IMR-90 (cell line): ENCODE measurements at regions not wholly inside any gene's neighbourhood (a gene's known extent, or its start where the extent isn't known, plus 50 kb on each side); places are given as distances from the start of the nearest gene placed in this dataset.

Experiments
- ATAC-seq: fragments of 200-7000 bp; cut with Tn5 transposase; 2 replicates; pipeline ENCODE4 v1.9.1; 2020; ENCODE audit warnings: low read depth, mild to moderate bottlenecking, moderate library complexity
- BruUV-seq: library from RNA; stranded (reverse); fragments of 400-500 nt; replicated peaks from 2 replicates; lab custom pipeline; 2021; lab: Mats Ljungman, UMichigan
- CTCF ChIA-PET: fragments of 300-600 bp; formaldehyde crosslinking; extraction: SDS; loops from one replicate; lab custom pipeline; 2021; ENCODE audit warnings: antibody characterized with exemption; lab: Yijun Ruan, JAX
- POLR2A ChIA-PET: fragments of 300-600 bp; sonication (Branson Sonifier 250); formaldehyde crosslinking; loops from one replicate; lab custom pipeline; 2022; ENCODE audit warnings: antibody characterized with exemption; ENCODE audit not compliant: unreplicated experiment; lab: Charles Lee
- DNase-seq: peaks from one replicate; pipeline ENCODE4 v3.0.0; 2013
- H2AFZ ChIP-seq: replicated peaks from 2 replicates; pipeline ENCODE3; 2013; ENCODE audit warnings: low read length, mild to moderate bottlenecking; ENCODE audit not compliant: poor library complexity
- H2AK5ac ChIP-seq: 2 replicates; pipeline ENCODE4 v1.6.1; 2013; ENCODE audit warnings: low read depth, low read length, inconsistent platforms
- H2AK9ac ChIP-seq: replicated peaks from 2 replicates; pipeline ENCODE3; 2013; ENCODE audit warnings: mild to moderate bottlenecking, low read depth, low read length, moderate library complexity; ENCODE audit not compliant: poor library complexity
- H2BK120ac ChIP-seq: 2 replicates; pipeline ENCODE4 v1.6.1; 2013; ENCODE audit warnings: low read depth, low read length, inconsistent platforms
- H2BK15ac ChIP-seq: 3 replicates; pipeline ENCODE4 v1.6.1; 2013; ENCODE audit warnings: low read depth, low read length, inconsistent platforms
- H2BK20ac ChIP-seq: 2 replicates; pipeline ENCODE4 v1.6.1; 2013; ENCODE audit warnings: low read depth, mild to moderate bottlenecking, inconsistent platforms, low read length, moderate library complexity
- H2BK5ac ChIP-seq: 2 replicates; pipeline ENCODE4 v1.6.1; 2013; ENCODE audit warnings: mild to moderate bottlenecking, low read depth, low read length, inconsistent platforms; ENCODE audit not compliant: poor library complexity, severe bottlenecking
- H3K14ac ChIP-seq: replicated peaks from 2 replicates; pipeline ENCODE4 v1.6.1; 2013; ENCODE audit warnings: low read depth, low read length, inconsistent platforms
- H3K18ac ChIP-seq: 2 replicates; pipeline ENCODE4 v1.6.1; 2013; ENCODE audit warnings: low read depth, low read length, control low read depth
- H3K23ac ChIP-seq: 2 replicates; pipeline ENCODE4 v1.6.1; 2013; ENCODE audit warnings: low read depth, low read length, inconsistent platforms
- H3K27ac ChIP-seq: 2 replicates; pipeline ENCODE4 v1.5.1; 2013; ENCODE audit warnings: mild to moderate bottlenecking, control low read depth, low read length; ENCODE audit not compliant: insufficient read depth
- H3K27me3 ChIP-seq: 2 replicates; pipeline ENCODE4 v1.6.1; 2013; ENCODE audit warnings: low read length; ENCODE audit not compliant: control insufficient read depth, insufficient read depth
- H3K36me3 ChIP-seq: 2 replicates; pipeline ENCODE4 v1.6.1; 2013; ENCODE audit warnings: low read length, mixed read lengths; ENCODE audit not compliant: control insufficient read depth, insufficient read depth
- H3K4ac ChIP-seq: 2 replicates; pipeline ENCODE4 v1.6.1; 2013; ENCODE audit warnings: low read depth, low read length, inconsistent platforms
- H3K4me1 ChIP-seq: 2 replicates; pipeline ENCODE4 v1.6.1; 2013; ENCODE audit warnings: low read length, mixed read lengths; ENCODE audit not compliant: control insufficient read depth, insufficient read depth
- H3K4me2 ChIP-seq: 2 replicates; pipeline ENCODE4 v1.6.1; 2013; ENCODE audit warnings: low read depth, mild to moderate bottlenecking, control low read depth, low read length, moderate library complexity
- H3K4me3 ChIP-seq: 2 replicates; pipeline ENCODE4 v1.5.1; 2013; ENCODE audit warnings: low read depth, mild to moderate bottlenecking, control low read depth, low read length, moderate library complexity; ENCODE audit not compliant: insufficient read depth
- H3K56ac ChIP-seq: 2 replicates; pipeline ENCODE4 v1.6.1; 2013; ENCODE audit warnings: low read length, inconsistent platforms; ENCODE audit not compliant: insufficient read depth; ENCODE audit errors: extremely low read depth
- H3K79me1 ChIP-seq, 2 experiments: 2 replicates each; pipeline ENCODE4 v1.6.1; 2013; ENCODE audit warnings: low read length in 2 of 2, inconsistent platforms in 1 of 2, low read depth in 1 of 2
- H3K9ac ChIP-seq: 2 replicates; pipeline ENCODE4 v1.6.1; 2013; ENCODE audit warnings: low read depth, low read length, control low read depth
- H3K9me1 ChIP-seq: 2 replicates; pipeline ENCODE4 v1.6.1; 2013; ENCODE audit warnings: low read length, inconsistent platforms; ENCODE audit not compliant: insufficient read depth
- H3K9me3 ChIP-seq: 2 replicates; pipeline ENCODE4 v1.6.1; 2013; ENCODE audit warnings: low read length; ENCODE audit not compliant: control insufficient read depth, insufficient read depth
- H4K20me1 ChIP-seq: 2 replicates; pipeline ENCODE4 v1.6.1; 2013; ENCODE audit warnings: low read length, inconsistent platforms; ENCODE audit not compliant: insufficient read depth
- H4K5ac ChIP-seq: 2 replicates; pipeline ENCODE4 v1.6.1; 2013; ENCODE audit warnings: mild to moderate bottlenecking, low read depth, low read length, control low read depth
- H4K8ac ChIP-seq, 2 experiments: 2 replicates each; pipeline ENCODE4 v1.6.1; 2013; ENCODE audit warnings: low read depth in 2 of 2, low read length in 2 of 2, control low read depth in 1 of 2, inconsistent platforms in 1 of 2
- H4K91ac ChIP-seq: 2 replicates; pipeline ENCODE4 v1.6.1; 2013; ENCODE audit warnings: low read depth, low read length, inconsistent platforms; ENCODE audit not compliant: insufficient read depth
- BHLHE40 ChIP-seq: fragments of 150-350 bp; IDR thresholded peaks from 2 replicates; pipeline ENCODE4 v1.6.1; 2016; ENCODE audit warnings: mild to moderate bottlenecking, low read depth, low read length
- CEBPB ChIP-seq: IDR thresholded peaks from 2 replicates; pipeline ENCODE4 v1.6.1; 2012; ENCODE audit warnings: low read depth, low read length, improper control_type of control experiment
- FOS ChIP-seq: fragments of 150-350 bp; IDR thresholded peaks from 2 replicates; pipeline ENCODE4 v1.6.1; 2016; ENCODE audit warnings: low read depth, low read length
- MAFK ChIP-seq: IDR thresholded peaks from 2 replicates; pipeline ENCODE4 v1.6.1; 2012; ENCODE audit warnings: low read depth, low read length, improper control_type of control experiment
- MAZ ChIP-seq: IDR thresholded peaks from 2 replicates; pipeline ENCODE4 v1.6.1; 2012; ENCODE audit warnings: low read depth, mild to moderate bottlenecking, low read length, improper control_type of control experiment, moderate library complexity, borderline replicate concordance
- MXI1 ChIP-seq: IDR thresholded peaks from 2 replicates; pipeline ENCODE4 v1.6.1; 2012; ENCODE audit warnings: low read depth, mild to moderate bottlenecking, low read length, moderate library complexity, borderline replicate concordance
- NFE2L2 ChIP-seq: fragments of 150-350 bp; IDR thresholded peaks from 2 replicates; pipeline ENCODE4 v1.6.1; 2016; ENCODE audit warnings: low read depth, mild to moderate bottlenecking, low read length
- RAD21 ChIP-seq: IDR thresholded peaks from 2 replicates; pipeline ENCODE4 v1.6.1; 2012; ENCODE audit warnings: low read length, improper control_type of control experiment
- RCOR1 ChIP-seq: IDR thresholded peaks from 2 replicates; pipeline ENCODE4 v1.6.1; 2012; ENCODE audit warnings: mild to moderate bottlenecking, low read length, improper control_type of control experiment; ENCODE audit not compliant: insufficient replicate concordance
- RFX5 ChIP-seq: IDR thresholded peaks from 2 replicates; pipeline ENCODE4 v1.8.0; 2012; ENCODE audit warnings: low read depth, mild to moderate bottlenecking, low read length, moderate library complexity
- SMC3 ChIP-seq: fragments of 150-350 bp; IDR thresholded peaks from 2 replicates; pipeline ENCODE4 v1.6.1; 2016; ENCODE audit warnings: low read depth, mild to moderate bottlenecking, antibody characterized with exemption, low read length, moderate library complexity
- WGBS, 2 experiments: methylation state at CpG; one replicate each; pipeline versions ENCODE4 v1.1.5 to v1.1.7; 2013; ENCODE audit warnings: missing lambda C conversion rate in 2 of 2; ENCODE audit not compliant: insufficient read length in 1 of 2; ENCODE audit errors: extremely low coverage in 2 of 2; 5-methylcytosine and 5-hydroxymethylcytosine counted together
- dilution Hi-C: fragments of 300-500 bp; cut with HindIII; formaldehyde crosslinking; loops from one replicate; pipeline ENCODE4 v1.14.3; 2018; ENCODE audit warnings: low sequenced_read_pairs; ENCODE audit not compliant: unreplicated experiment
- in situ Hi-C: fragments of 300-500 bp; cut with MboI; formaldehyde crosslinking; loops from 3 replicates; pipeline ENCODE4 v1.14.3; 2019; ENCODE audit warnings: low sequenced_read_pairs, inconsistent platforms, mixed read lengths
- intact Hi-C: fragments of 100-400 bp; cut with micrococcal nuclease; formaldehyde crosslinking; loops from 2 replicates; pipeline ENCODE4 v1.10.0; 2022
- TF ChIP-seq, protein P1 (sequence below): fragments of 150-350 bp; IDR thresholded peaks from 2 replicates; pipeline ENCODE4 v1.6.1; 2017; ENCODE audit warnings: mild to moderate bottlenecking, antibody characterized with exemption, low read length, low read depth
- TF ChIP-seq, protein P2 (sequence below): conservative IDR thresholded peaks from 2 replicates; pipeline ENCODE4 v1.5.1; 2012; ENCODE audit warnings: mild to moderate bottlenecking, low read depth, low read length, improper control_type of control experiment
- TF ChIP-seq, protein P3 (sequence below): fragments of 150-350 bp; IDR thresholded peaks from 2 replicates; pipeline ENCODE4 v1.6.1; 2016; ENCODE audit warnings: low read depth, mild to moderate bottlenecking, low read length, moderate library complexity, borderline replicate concordance

DNA sequence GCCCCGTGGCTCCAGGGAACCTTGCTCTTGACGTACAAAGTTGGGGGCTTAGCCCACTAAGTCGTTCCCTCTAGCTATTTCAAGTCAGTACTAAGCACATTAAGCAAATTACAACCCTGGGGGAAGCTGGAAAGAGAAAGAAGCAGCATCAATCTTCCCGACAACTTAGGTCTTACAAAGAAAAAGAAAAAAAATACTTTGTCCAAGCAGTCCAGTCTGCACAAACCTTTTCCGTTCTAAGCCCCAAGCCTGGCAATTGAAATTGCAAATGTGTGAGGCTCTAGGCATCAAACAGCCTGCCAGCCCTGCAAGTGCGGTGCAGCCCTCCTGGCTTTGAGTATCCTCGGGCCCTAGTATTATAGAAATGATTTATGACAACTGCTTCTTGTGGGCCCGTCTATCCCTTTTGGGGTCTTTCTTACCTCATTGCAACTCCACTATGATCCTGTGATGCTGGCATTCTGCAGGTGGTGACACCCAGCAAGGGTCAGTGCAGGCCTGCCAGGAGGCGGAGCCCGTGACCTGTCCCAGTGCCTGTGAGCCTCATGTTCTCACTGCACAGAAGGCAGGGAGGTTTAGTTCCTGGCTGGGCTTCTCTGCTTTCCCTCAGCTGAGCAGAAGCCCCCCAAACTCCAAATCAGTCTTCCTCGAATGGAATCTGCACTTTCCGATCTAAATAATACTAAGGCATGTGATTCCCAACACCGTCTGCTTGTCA is 232.3 kb upstream of the IRX2 start:
- ATAC-seq: no peak

More for the DNA sequence above, 232.3 kb upstream of the IRX2 start:
- H2BK5ac ChIP-seq: no peak overlapping the region
- no TSS peak for BruUV-seq
- H3K9ac ChIP-seq: no peak overlapping the region
- no peak overlapping the region for H4K8ac ChIP-seq
- in situ Hi-C loops (no loop called here), intact Hi-C loops (no loop called here), dilution Hi-C loops (no loop called here)
- no peak overlapping the region for H2BK20ac ChIP-seq
- no peak overlapping the region for H3K18ac ChIP-seq
- H3K79me1 ChIP-seq: no peaks in the 10 kb centered on the region
- no peak for DNase-seq
- whole genome bisulfite sequencing, 2 experiments: no CpG with 5 or more reads among the region's 13 CpGs
- no peaks in the 10 kb centered on the region for H3K27me3 ChIP-seq
- H4K5ac ChIP-seq: no peak overlapping the region
- H3K9me1 ChIP-seq: no peaks in the 10 kb centered on the region
- no peak overlapping the region for H3K56ac ChIP-seq
- H2AFZ ChIP-seq: no peak overlapping the region
- TF ChIP-seq MAZ (no peak), CEBPB (no peak), SMC3 (no peak), RAD21 (no peak), MAFK (no peak), RFX5 (no peak), FOS (no peak), BHLHE40 (no peak), RCOR1 (no peak), NFE2L2 (no peak), MXI1 (no peak)
- TF ChIP-seq, protein P1, sequence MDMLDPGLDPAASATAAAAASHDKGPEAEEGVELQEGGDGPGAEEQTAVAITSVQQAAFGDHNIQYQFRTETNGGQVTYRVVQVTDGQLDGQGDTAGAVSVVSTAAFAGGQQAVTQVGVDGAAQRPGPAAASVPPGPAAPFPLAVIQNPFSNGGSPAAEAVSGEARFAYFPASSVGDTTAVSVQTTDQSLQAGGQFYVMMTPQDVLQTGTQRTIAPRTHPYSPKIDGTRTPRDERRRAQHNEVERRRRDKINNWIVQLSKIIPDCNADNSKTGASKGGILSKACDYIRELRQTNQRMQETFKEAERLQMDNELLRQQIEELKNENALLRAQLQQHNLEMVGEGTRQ: no peak
- TF ChIP-seq, protein P2, sequence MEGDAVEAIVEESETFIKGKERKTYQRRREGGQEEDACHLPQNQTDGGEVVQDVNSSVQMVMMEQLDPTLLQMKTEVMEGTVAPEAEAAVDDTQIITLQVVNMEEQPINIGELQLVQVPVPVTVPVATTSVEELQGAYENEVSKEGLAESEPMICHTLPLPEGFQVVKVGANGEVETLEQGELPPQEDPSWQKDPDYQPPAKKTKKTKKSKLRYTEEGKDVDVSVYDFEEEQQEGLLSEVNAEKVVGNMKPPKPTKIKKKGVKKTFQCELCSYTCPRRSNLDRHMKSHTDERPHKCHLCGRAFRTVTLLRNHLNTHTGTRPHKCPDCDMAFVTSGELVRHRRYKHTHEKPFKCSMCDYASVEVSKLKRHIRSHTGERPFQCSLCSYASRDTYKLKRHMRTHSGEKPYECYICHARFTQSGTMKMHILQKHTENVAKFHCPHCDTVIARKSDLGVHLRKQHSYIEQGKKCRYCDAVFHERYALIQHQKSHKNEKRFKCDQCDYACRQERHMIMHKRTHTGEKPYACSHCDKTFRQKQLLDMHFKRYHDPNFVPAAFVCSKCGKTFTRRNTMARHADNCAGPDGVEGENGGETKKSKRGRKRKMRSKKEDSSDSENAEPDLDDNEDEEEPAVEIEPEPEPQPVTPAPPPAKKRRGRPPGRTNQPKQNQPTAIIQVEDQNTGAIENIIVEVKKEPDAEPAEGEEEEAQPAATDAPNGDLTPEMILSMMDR: no peak
- TF ChIP-seq, protein P3, sequence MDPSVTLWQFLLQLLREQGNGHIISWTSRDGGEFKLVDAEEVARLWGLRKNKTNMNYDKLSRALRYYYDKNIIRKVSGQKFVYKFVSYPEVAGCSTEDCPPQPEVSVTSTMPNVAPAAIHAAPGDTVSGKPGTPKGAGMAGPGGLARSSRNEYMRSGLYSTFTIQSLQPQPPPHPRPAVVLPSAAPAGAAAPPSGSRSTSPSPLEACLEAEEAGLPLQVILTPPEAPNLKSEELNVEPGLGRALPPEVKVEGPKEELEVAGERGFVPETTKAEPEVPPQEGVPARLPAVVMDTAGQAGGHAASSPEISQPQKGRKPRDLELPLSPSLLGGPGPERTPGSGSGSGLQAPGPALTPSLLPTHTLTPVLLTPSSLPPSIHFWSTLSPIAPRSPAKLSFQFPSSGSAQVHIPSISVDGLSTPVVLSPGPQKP: no peak
- H2BK15ac ChIP-seq: no peak overlapping the region
- no peaks in the 10 kb centered on the region for H3K4me1 ChIP-seq
- H3K27ac ChIP-seq: no peak overlapping the region
- H2BK120ac ChIP-seq: no peak overlapping the region
- ChIA-PET CTCF (no interaction called here), POLR2A (no interaction called here)
- no peak overlapping the region for H3K4me3 ChIP-seq
- H3K9me3 ChIP-seq: peaks cover 34% of the 10 kb centered on the region
- no peak overlapping the region for H2AK5ac ChIP-seq
- H3K4me2 ChIP-seq: no peak overlapping the region
- H3K23ac ChIP-seq: no peak overlapping the region
- no peaks in the 10 kb centered on the region for H3K36me3 ChIP-seq
- no peaks in the 10 kb centered on the region for H4K20me1 ChIP-seq
- no peak overlapping the region for H4K91ac ChIP-seq
- H3K4ac ChIP-seq: no peak overlapping the region
- H2AK9ac ChIP-seq: no peak overlapping the region
- no peak overlapping the region for H3K14ac ChIP-seq
